ENCODE measurements at regions not wholly inside any gene's neighbourhood (a gene's known extent, or its start where the extent isn't known, plus 50 kb on each side); places are given as distances from the start of the nearest gene placed in this dataset.
"Not testable (repeated sequence)": the region's sequence is repeated elsewhere in the genome, so short reads cannot be mapped to it uniquely, and the experiment has no call there.

GRCh38 chr3:153567011-153567410 lies 405.0 kb downstream of the RAP2B start:
- no peak overlapping the region for H3K4me3 Mint-ChIP-seq (ENCODE audit: unreplicated experiment)
- H3K27me3 Mint-ChIP-seq (ENCODE audit: unreplicated experiment): peaks cover 9% of the 10 kb centered on the region
- no peak for TF ChIP-seq CTCF (IDR thresholded peaks at IDR 0.05)
- H3K36me3 Mint-ChIP-seq (ENCODE audit: unreplicated experiment): no peaks in the 10 kb centered on the region
- H3K27ac Mint-ChIP-seq (ENCODE audit: unreplicated experiment): no peak overlapping the region
- peaks cover 12% of the 10 kb centered on the region for H3K9me3 Mint-ChIP-seq (ENCODE audit: unreplicated experiment)
- DNase-seq (ENCODE audit: extremely low spot score, unreplicated experiment): no peak
- H3K4me1 Mint-ChIP-seq (ENCODE audit: unreplicated experiment): no peaks in the 10 kb centered on the region

GRCh38 chr3:153567556-153567955 lies 405.5 kb downstream of the RAP2B start:
- H3K4me1 Mint-ChIP-seq (ENCODE audit: unreplicated experiment): no peaks in the 10 kb centered on the region
- no peak overlapping the region for H3K4me3 Mint-ChIP-seq (ENCODE audit: unreplicated experiment)
- H3K36me3 Mint-ChIP-seq (ENCODE audit: unreplicated experiment): no peaks in the 10 kb centered on the region
- H3K27me3 Mint-ChIP-seq (ENCODE audit: unreplicated experiment): peaks cover 13% of the 10 kb centered on the region
- no peak overlapping the region for H3K27ac Mint-ChIP-seq (ENCODE audit: unreplicated experiment)
- DNase-seq (ENCODE audit: extremely low spot score, unreplicated experiment): no peak
- TF ChIP-seq CTCF (IDR thresholded peaks at IDR 0.05): no peak
- H3K9me3 Mint-ChIP-seq (ENCODE audit: unreplicated experiment): peaks cover 11% of the 10 kb centered on the region

- peaks cover 19% of the 10 kb centered on the region for H3K27me3 Mint-ChIP-seq (ENCODE audit: unreplicated experiment)
- H3K27ac Mint-ChIP-seq (ENCODE audit: unreplicated experiment); H3K9me3 Mint-ChIP-seq (ENCODE audit: unreplicated experiment); H3K4me3 Mint-ChIP-seq (ENCODE audit: unreplicated experiment); H3K4me1 Mint-ChIP-seq (ENCODE audit: unreplicated experiment); H3K36me3 Mint-ChIP-seq (ENCODE audit: unreplicated experiment); DNase-seq (ENCODE audit: extremely low spot score, unreplicated experiment): not testable (repeated sequence)
These were observed 408.5 kb downstream of the RAP2B start for GRCh38 chr3:153570481-153570880.

- H3K4me3 Mint-ChIP-seq (ENCODE audit: unreplicated experiment): no peak overlapping the region
- no peak overlapping the region for H3K27ac Mint-ChIP-seq (ENCODE audit: unreplicated experiment)
- no peak for DNase-seq (ENCODE audit: extremely low spot score, unreplicated experiment)
- peaks cover 18% of the 10 kb centered on the region for H3K27me3 Mint-ChIP-seq (ENCODE audit: unreplicated experiment)
- H3K36me3 Mint-ChIP-seq (ENCODE audit: unreplicated experiment): no peaks in the 10 kb centered on the region
- H3K4me1 Mint-ChIP-seq (ENCODE audit: unreplicated experiment): no peaks in the 10 kb centered on the region
- H3K9me3 Mint-ChIP-seq (ENCODE audit: unreplicated experiment): no peaks in the 10 kb centered on the region
- no peak for TF ChIP-seq CTCF (IDR thresholded peaks at IDR 0.05)
These were observed 410.1 kb downstream of the RAP2B start for GRCh38 chr3:153572165-153572564.

- TF ChIP-seq CTCF (IDR thresholded peaks at IDR 0.05): no peak
- Mint-ChIP-seq H3K4me1 (ENCODE audit: unreplicated experiment) (no peaks in the 10 kb centered on the region), H3K36me3 (ENCODE audit: unreplicated experiment) (no peaks in the 10 kb centered on the region), H3K27me3 (ENCODE audit: unreplicated experiment) (peaks cover 17% of the 10 kb centered on the region), H3K27ac (ENCODE audit: unreplicated experiment) (no peak overlapping the region), H3K9me3 (ENCODE audit: unreplicated experiment) (no peaks in the 10 kb centered on the region), H3K4me3 (ENCODE audit: unreplicated experiment) (no peak overlapping the region)
- DNase-seq (ENCODE audit: extremely low spot score, unreplicated experiment): no peak
These were observed 410.6 kb downstream of the RAP2B start for GRCh38 chr3:153572654-153573053.

GRCh38 chr3:153573481-153573880 lies 411.5 kb downstream of the RAP2B start:
- Mint-ChIP-seq H3K27me3 (ENCODE audit: unreplicated experiment) (peaks cover 15% of the 10 kb centered on the region), H3K36me3 (ENCODE audit: unreplicated experiment) (no peaks in the 10 kb centered on the region), H3K4me1 (ENCODE audit: unreplicated experiment) (no peaks in the 10 kb centered on the region), H3K9me3 (ENCODE audit: unreplicated experiment) (no peaks in the 10 kb centered on the region), H3K27ac (ENCODE audit: unreplicated experiment) (no peak overlapping the region), H3K4me3 (ENCODE audit: unreplicated experiment) (no peak overlapping the region)
- TF ChIP-seq CTCF (IDR thresholded peaks at IDR 0.05): no peak
- DNase-seq (ENCODE audit: extremely low spot score, unreplicated experiment): no peak
